ENCODE measurements at regions not wholly inside any gene's neighbourhood (a gene's known extent, or its start where the extent isn't known, plus 50 kb on each side); places are given as distances from the start of the nearest gene placed in this dataset.

DNA sequence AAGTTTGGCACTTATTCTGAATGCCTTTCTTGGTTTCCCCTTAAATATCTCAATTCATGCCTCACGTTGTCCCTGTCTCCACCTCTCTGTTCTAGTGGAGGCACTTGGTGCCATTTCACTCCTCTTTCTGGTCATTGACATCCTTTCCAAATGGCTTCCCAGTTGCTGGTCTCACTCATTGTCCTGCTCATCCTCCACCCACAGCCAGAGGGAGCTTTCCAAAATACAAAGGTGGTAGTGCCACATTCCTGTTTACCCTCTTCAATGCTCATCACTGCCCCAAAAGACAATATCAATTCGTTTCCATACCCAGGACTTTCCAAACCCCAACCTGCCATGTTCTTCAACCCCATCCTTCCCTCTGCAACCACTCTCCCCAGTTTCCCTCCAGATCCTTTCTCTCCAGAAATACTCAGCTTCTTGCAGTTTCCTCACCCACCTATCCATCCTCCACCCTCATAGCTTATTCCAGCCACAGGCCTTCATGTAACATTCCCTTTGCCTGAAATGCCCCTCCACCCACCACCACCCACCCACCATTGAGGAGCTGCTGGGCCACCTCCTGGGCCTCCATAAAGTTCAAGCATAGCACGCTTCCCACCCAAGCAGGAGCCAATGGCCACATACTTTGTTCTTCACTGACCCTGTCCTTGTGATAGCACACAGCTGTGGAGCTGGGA, 63.1 kb upstream of the ADRB1 start:
- Mint-ChIP-seq H3K36me3 (peaks cover 0 to 3% of the 10 kb centered on the region in 2 donors), H3K4me1 (peaks cover 32% of the 10 kb centered on the region), H3K9me3 (peaks cover 0 to 8% (median 0%) of the 10 kb centered on the region in 7 donors), H3K27me3 (ENCODE audit: low read depth in 3 of 3) (peaks cover 0 to 3% (median 0%) of the 10 kb centered on the region in 3 donors), H3K4me3 (no peak overlapping the region), H3K27ac (peak overlapping the region in 2 of 7 donors; percentile 55 to 63)
- no peaks in the 10 kb centered on the region for H3K36me3 ChIP-seq (replicated peaks in 1 of 2; ENCODE audit: control insufficient read depth in 1 of 2, insufficient read depth in 2 of 2, low read length in 2 of 2)
- H2AFZ ChIP-seq (ENCODE audit: insufficient read depth, low read depth, low read length, poor library complexity, severe bottlenecking) = no peak overlapping the region
- TF ChIP-seq CTCF (IDR thresholded peaks at IDR 0.05) = no peak
- no peaks in the 10 kb centered on the region for H3K9me3 ChIP-seq (replicated peaks in 1 of 2; ENCODE audit: control insufficient read depth in 1 of 2, insufficient read depth in 1 of 2, low read length in 2 of 2)
- 90% methylated on average over 3 of the region's 3 CpGs for WGBS (ENCODE audit: insufficient coverage)
- intact Hi-C loops (cut with micrococcal nuclease) = loop anchor here in 1 of 2 donors (5.0 to 10.0 kb wide), 2 partner anchors 37 to 64 kb away; partner anchors contain the start of gene ADRB1
- no peaks in the 10 kb centered on the region for H3K27me3 ChIP-seq (ENCODE audit: control insufficient read depth in 2 of 2, insufficient read depth in 2 of 2, low read length in 2 of 2)
- peaks cover 16 to 25% of the 10 kb centered on the region in 2 donors for H3K4me1 ChIP-seq (ENCODE audit: control insufficient read depth in 1 of 2, insufficient read depth in 2 of 2, low read length in 2 of 2)
- H4K20me1 ChIP-seq (ENCODE audit: insufficient read depth, low read length) = no peaks in the 10 kb centered on the region
- no peak overlapping the region for H3K27ac ChIP-seq (ENCODE audit: low read depth in 1 of 2, low read length in 2 of 2)
- no peak for DNase-seq
- no peak overlapping the region for H3K4me3 ChIP-seq (replicated peaks in 1 of 3; ENCODE audit: low read depth in 2 of 3, low read length in 3 of 3)
- H3K9ac ChIP-seq (ENCODE audit: insufficient read depth, low read length, poor library complexity, severe bottlenecking) = no peak overlapping the region
- no peaks in the 10 kb centered on the region for H3K79me2 ChIP-seq (ENCODE audit: insufficient read depth, low read length)
- no peak overlapping the region for H3K4me2 ChIP-seq (replicated peaks; ENCODE audit: extremely low read depth, low read length, poor library complexity, severe bottlenecking)

DNA sequence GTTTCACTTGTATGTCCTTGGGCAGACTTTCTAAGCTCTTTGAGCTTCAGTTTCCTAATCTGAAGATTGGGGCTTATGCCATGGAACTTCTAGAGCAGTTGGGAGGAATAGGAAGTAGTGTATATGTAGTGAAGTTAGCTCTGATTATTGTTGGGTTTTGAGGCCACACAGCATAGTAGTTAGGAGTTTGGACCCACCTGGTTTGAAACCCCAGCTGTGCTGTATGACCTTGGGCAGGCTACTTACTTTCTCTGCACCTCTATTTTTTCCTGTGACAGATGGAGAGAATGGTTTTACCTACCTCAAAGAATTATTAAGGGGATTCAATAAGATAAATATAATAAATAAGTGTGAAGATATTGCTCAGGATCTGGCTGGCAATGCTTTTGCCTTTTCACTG, 61.4 kb upstream of the ADRB1 start:
- DNase-seq = no peak

More for the DNA sequence above, 61.4 kb upstream of the ADRB1 start:
- Histone ChIP-seq H3K4me1 (ENCODE audit: control insufficient read depth in 1 of 2, insufficient read depth in 2 of 2, low read length in 2 of 2) (peaks cover 16 to 26% of the 10 kb centered on the region in 2 donors), H3K4me2 (replicated peaks; ENCODE audit: extremely low read depth, low read length, poor library complexity, severe bottlenecking) (no peak overlapping the region), H3K27me3 (ENCODE audit: control insufficient read depth in 2 of 2, insufficient read depth in 2 of 2, low read length in 2 of 2) (no peaks in the 10 kb centered on the region), H4K20me1 (ENCODE audit: insufficient read depth, low read length) (no peaks in the 10 kb centered on the region), H3K36me3 (replicated peaks in 1 of 2; ENCODE audit: control insufficient read depth in 1 of 2, insufficient read depth in 2 of 2, low read length in 2 of 2) (no peaks in the 10 kb centered on the region), H3K9ac (ENCODE audit: insufficient read depth, low read length, poor library complexity, severe bottlenecking) (no peak overlapping the region), H2AFZ (ENCODE audit: insufficient read depth, low read depth, low read length, poor library complexity, severe bottlenecking) (no peak overlapping the region), H3K27ac (ENCODE audit: low read depth in 1 of 2, low read length in 2 of 2) (no peak overlapping the region), H3K9me3 (replicated peaks in 1 of 2; ENCODE audit: control insufficient read depth in 1 of 2, insufficient read depth in 1 of 2, low read length in 2 of 2) (no peaks in the 10 kb centered on the region), H3K79me2 (ENCODE audit: insufficient read depth, low read length) (no peaks in the 10 kb centered on the region), H3K4me3 (replicated peaks in 1 of 3; ENCODE audit: low read depth in 2 of 3, low read length in 3 of 3) (no peak overlapping the region)
- Mint-ChIP-seq H3K27me3 (ENCODE audit: low read depth in 3 of 3) (peaks cover 0 to 3% (median 3%) of the 10 kb centered on the region in 3 donors), H3K36me3 (peaks cover 0 to 10% of the 10 kb centered on the region in 2 donors), H3K4me3 (no peak overlapping the region), H3K9me3 (peaks cover 0 to 17% (median 2%) of the 10 kb centered on the region in 7 donors), H3K4me1 (peaks cover 30% of the 10 kb centered on the region), H3K27ac (no peak overlapping the region)
- intact Hi-C loops (cut with micrococcal nuclease) = loop anchor here in 1 of 2 donors (5.0 to 10.0 kb wide), 2 partner anchors 35 to 63 kb away; partner anchors contain the start of gene ADRB1
- TF ChIP-seq CTCF (IDR thresholded peaks at IDR 0.05) = no peak
